ENCODE measurements at regions not wholly inside any gene's neighbourhood (a gene's known extent, or its start where the extent isn't known, plus 50 kb on each side); places are given as distances from the start of the nearest gene placed in this dataset.

- DNase-seq (ENCODE audit: low read depth), result no peak
- ChIA-PET POLR2A (no interaction called here), CTCF (no interaction called here)
Measured at GRCh38 chr6:156262014-156262413, 515.2 kb upstream of the ARID1B start.

GRCh38 chr6:156260815-156261214 lies 516.4 kb upstream of the ARID1B start:
- ChIA-PET POLR2A (no interaction called here), CTCF (no interaction called here)
- DNase-seq (ENCODE audit: low read depth), result no peak
- no peak for TF ChIP-seq CTCF (IDR thresholded peaks at IDR 0.05; ENCODE audit: insufficient read depth, low read depth, low read length)
- no peak overlapping the region for H3K4me3 ChIP-seq (ENCODE audit: low read depth, low read length)
- no peaks in the 10 kb centered on the region for H3K27me3 ChIP-seq (ENCODE audit: control insufficient read depth, insufficient read depth, low read length)
- no peaks in the 10 kb centered on the region for H3K36me3 ChIP-seq (ENCODE audit: control insufficient read depth, insufficient read depth, low read length)

More at GRCh38 chr6:156262014-156262413, 515.2 kb upstream of the ARID1B start:
- Histone ChIP-seq H3K36me3 (ENCODE audit: control insufficient read depth, insufficient read depth, low read length) (no peaks in the 10 kb centered on the region), H3K27me3 (ENCODE audit: control insufficient read depth, insufficient read depth, low read length) (no peaks in the 10 kb centered on the region), H3K4me3 (ENCODE audit: low read depth, low read length) (no peak overlapping the region)
- no peak for TF ChIP-seq CTCF (IDR thresholded peaks at IDR 0.05; ENCODE audit: insufficient read depth, low read depth, low read length)

GRCh38 chr6:156258981-156259380 lies 518.2 kb upstream of the ARID1B start:
- no peak overlapping the region for H3K4me3 ChIP-seq (ENCODE audit: low read depth, low read length)
- CTCF ChIA-PET, result no interaction called here
- no peak for TF ChIP-seq CTCF (IDR thresholded peaks at IDR 0.05; ENCODE audit: insufficient read depth, low read depth, low read length)
- POLR2A ChIA-PET, result no interaction called here
- DNase-seq (ENCODE audit: low read depth), result no peak
- no peaks in the 10 kb centered on the region for H3K27me3 ChIP-seq (ENCODE audit: control insufficient read depth, insufficient read depth, low read length)
- no peaks in the 10 kb centered on the region for H3K36me3 ChIP-seq (ENCODE audit: control insufficient read depth, insufficient read depth, low read length)

- H3K27me3 ChIP-seq (ENCODE audit: control insufficient read depth, insufficient read depth, low read length), result no peaks in the 10 kb centered on the region
- TF ChIP-seq CTCF (IDR thresholded peaks at IDR 0.05; ENCODE audit: insufficient read depth, low read depth, low read length), result no peak
- H3K36me3 ChIP-seq (ENCODE audit: control insufficient read depth, insufficient read depth, low read length), result no peaks in the 10 kb centered on the region
- no peak for DNase-seq (ENCODE audit: low read depth)
- CTCF ChIA-PET, result no interaction called here
- POLR2A ChIA-PET, result no interaction called here
- H3K4me3 ChIP-seq (ENCODE audit: low read depth, low read length), result no peak overlapping the region
Measured at GRCh38 chr6:156256161-156256560, 521.0 kb upstream of the ARID1B start.

- ChIA-PET CTCF (no interaction called here), POLR2A (no interaction called here)
- Histone ChIP-seq H3K4me3 (ENCODE audit: low read depth, low read length) (no peak overlapping the region), H3K36me3 (ENCODE audit: control insufficient read depth, insufficient read depth, low read length) (no peaks in the 10 kb centered on the region), H3K27me3 (ENCODE audit: control insufficient read depth, insufficient read depth, low read length) (no peaks in the 10 kb centered on the region)
- TF ChIP-seq CTCF (IDR thresholded peaks at IDR 0.05; ENCODE audit: insufficient read depth, low read depth, low read length), result no peak
- DNase-seq (ENCODE audit: low read depth), result no peak
Measured at GRCh38 chr6:156254240-156254639, 522.9 kb upstream of the ARID1B start.
